ENCODE measurements at regions not wholly inside any gene's neighbourhood (a gene's known extent, or its start where the extent isn't known, plus 50 kb on each side); places are given as distances from the start of the nearest gene placed in this dataset.

DNA sequence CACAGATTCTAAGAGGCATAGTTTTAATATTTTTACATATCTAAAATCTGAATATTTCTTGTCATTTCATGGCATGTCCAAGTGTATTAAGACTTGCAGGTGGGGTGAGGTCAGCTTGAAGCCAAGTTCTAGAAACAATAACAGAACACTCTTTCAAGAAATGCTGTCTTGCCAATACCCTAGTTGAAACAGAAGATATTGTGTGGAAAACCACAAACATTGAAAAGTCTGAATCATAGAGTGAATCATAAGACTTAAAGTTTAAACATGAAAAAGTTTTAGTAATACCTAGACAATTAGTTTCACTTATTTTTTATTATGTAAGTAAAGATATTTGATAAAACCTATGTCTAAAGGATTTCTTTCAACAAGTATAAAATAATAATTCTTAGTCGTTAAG lies 191.5 kb upstream of the CAND1 start:
- TF ChIP-seq, protein P1, sequence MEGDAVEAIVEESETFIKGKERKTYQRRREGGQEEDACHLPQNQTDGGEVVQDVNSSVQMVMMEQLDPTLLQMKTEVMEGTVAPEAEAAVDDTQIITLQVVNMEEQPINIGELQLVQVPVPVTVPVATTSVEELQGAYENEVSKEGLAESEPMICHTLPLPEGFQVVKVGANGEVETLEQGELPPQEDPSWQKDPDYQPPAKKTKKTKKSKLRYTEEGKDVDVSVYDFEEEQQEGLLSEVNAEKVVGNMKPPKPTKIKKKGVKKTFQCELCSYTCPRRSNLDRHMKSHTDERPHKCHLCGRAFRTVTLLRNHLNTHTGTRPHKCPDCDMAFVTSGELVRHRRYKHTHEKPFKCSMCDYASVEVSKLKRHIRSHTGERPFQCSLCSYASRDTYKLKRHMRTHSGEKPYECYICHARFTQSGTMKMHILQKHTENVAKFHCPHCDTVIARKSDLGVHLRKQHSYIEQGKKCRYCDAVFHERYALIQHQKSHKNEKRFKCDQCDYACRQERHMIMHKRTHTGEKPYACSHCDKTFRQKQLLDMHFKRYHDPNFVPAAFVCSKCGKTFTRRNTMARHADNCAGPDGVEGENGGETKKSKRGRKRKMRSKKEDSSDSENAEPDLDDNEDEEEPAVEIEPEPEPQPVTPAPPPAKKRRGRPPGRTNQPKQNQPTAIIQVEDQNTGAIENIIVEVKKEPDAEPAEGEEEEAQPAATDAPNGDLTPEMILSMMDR (IDR thresholded peaks at IDR 0.05; ENCODE audit: borderline replicate concordance, extremely low read depth, low read length, poor library complexity, severe bottlenecking), result no peak
- no peak for TF ChIP-seq EZH2 (IDR thresholded peaks at IDR 0.05; ENCODE audit: borderline replicate concordance, low read depth, low read length, severe bottlenecking)
